ENCODE measurements at regions not wholly inside any gene's neighbourhood (a gene's known extent, or its start where the extent isn't known, plus 50 kb on each side); places are given as distances from the start of the nearest gene placed in this dataset.
"Not testable (repeated sequence)": the region's sequence is repeated elsewhere in the genome, so short reads cannot be mapped to it uniquely, and the experiment has no call there.

GRCh38 chr2:176790468-176790867, 422.1 kb upstream of the HNRNPA3 start:
- Histone ChIP-seq H3K9me3 (no peaks in the 10 kb centered on the region), H3K4me1 (peaks cover 0 to 7% (median 0%) of the 10 kb centered on the region in 9 donors), H3K27ac (peak overlapping the region in 1 of 10 donors; percentile 4), H3K27me3 (no peaks in the 10 kb centered on the region), H3K36me3 (no peaks in the 10 kb centered on the region), H3K4me3 (no peak overlapping the region)
- DNase-seq (no peak), ATAC-seq (no peak)
- WGBS, 2 donors: 87 to 90% methylated on average over 3 of the region's 3 CpGs
- intact Hi-C loops (cut with DNase I): no loop called here
- TF ChIP-seq CTCF (IDR thresholded peaks at IDR 0.05): no peak

- Histone ChIP-seq H3K4me1 (peaks cover 0 to 7% (median 0%) of the 10 kb centered on the region in 9 donors), H3K9me3 (no peaks in the 10 kb centered on the region), H3K4me3 (no peak overlapping the region), H3K27ac (no peak overlapping the region), H3K27me3 (no peaks in the 10 kb centered on the region), H3K36me3 (no peaks in the 10 kb centered on the region)
- TF ChIP-seq CTCF (IDR thresholded peaks at IDR 0.05): no peak
- no peak for ATAC-seq
- intact Hi-C loops (cut with DNase I): no loop called here
- 65 to 70% methylated on average over 6 of the region's 6 CpGs for WGBS, 2 donors
- DNase-seq: no peak
These were observed 418.8 kb upstream of the HNRNPA3 start for GRCh38 chr2:176793792-176794191.

- Histone ChIP-seq H3K27me3 (no peaks in the 10 kb centered on the region), H3K36me3 (no peaks in the 10 kb centered on the region), H3K4me3 (no peak overlapping the region), H3K4me1 (peaks cover 0 to 7% (median 0%) of the 10 kb centered on the region in 9 donors), H3K27ac (no peak overlapping the region), H3K9me3 (no peaks in the 10 kb centered on the region)
- 75 to 95% methylated on average over 1 of the region's 1 CpG for WGBS, 2 donors
- no peak for DNase-seq
- intact Hi-C loops (cut with DNase I): no loop called here
- ATAC-seq: no peak
- peak in 1 of 9 donors; percentile 11 for TF ChIP-seq CTCF (IDR thresholded peaks at IDR 0.05)
These were observed 418.2 kb upstream of the HNRNPA3 start for GRCh38 chr2:176794392-176794791.

GRCh38 chr2:176795823-176796222, 416.8 kb upstream of the HNRNPA3 start:
- no peaks in the 10 kb centered on the region for H3K27me3 ChIP-seq
- ATAC-seq (no peak), DNase-seq (no peak)
- TF ChIP-seq CTCF (IDR thresholded peaks at IDR 0.05): no peak
- no peak overlapping the region for H3K4me3 ChIP-seq
- H3K9me3 ChIP-seq: no peaks in the 10 kb centered on the region
- H3K36me3 ChIP-seq: no peaks in the 10 kb centered on the region
- H3K27ac ChIP-seq: no peak overlapping the region
- intact Hi-C loops (cut with DNase I): no loop called here
- H3K4me1 ChIP-seq: peaks cover 0 to 7% (median 0%) of the 10 kb centered on the region in 9 donors
- WGBS, 2 donors: 87 to 96% methylated on average over 2 of the region's 2 CpGs

- H3K4me1 ChIP-seq; H3K9me3 ChIP-seq; intact Hi-C loops (cut with DNase I); H3K36me3 ChIP-seq; H3K4me3 ChIP-seq; H3K27me3 ChIP-seq; ATAC-seq; DNase-seq; H3K27ac ChIP-seq: not testable (repeated sequence)
- 83 to 87% methylated on average over 12 of the region's 13 CpGs for WGBS, 2 donors
These were observed 415.9 kb upstream of the HNRNPA3 start for GRCh38 chr2:176796677-176797076.

Measured in heart right ventricle (tissue), 16 donors.